Keratinocyte (primary cell): ENCODE measurements at regions not wholly inside any gene's neighbourhood (a gene's known extent, or its start where the extent isn't known, plus 50 kb on each side); places are given as distances from the start of the nearest gene placed in this dataset.

Experiments used
- DNase-seq: peaks from one replicate; pipeline ENCODE4 v3.0.0-alpha.2; 2011; ENCODE audit warnings: low read depth, missing footprints, low spot score
- FAIRE-seq: peaks from 2 replicates; lab custom pipeline; 2011; peaks lifted over from hg19 to GRCh38; lab: Jason Lieb, UNC
- H2AFZ ChIP-seq: 2 replicates; pipeline ENCODE4 v1.6.0; 2012; ENCODE audit warnings: low read length, control low read depth, inconsistent platforms; ENCODE audit not compliant: control insufficient read depth
- H3K27ac ChIP-seq: 2 replicates; pipeline ENCODE4 v1.5.1; 2011; ENCODE audit warnings: low read length; ENCODE audit not compliant: control insufficient read depth, insufficient read depth
- H3K27me3 ChIP-seq: 3 replicates; pipeline ENCODE4 v1.6.0; 2011; ENCODE audit warnings: low read length; ENCODE audit not compliant: control insufficient read depth, insufficient read depth; ENCODE audit errors: extremely low read depth
- H3K36me3 ChIP-seq, 2 experiments: 2 replicates in 1 of 2; 3 replicates in 1 of 2; pipeline ENCODE4 v1.5.1; 2011; ENCODE audit warnings: low read length in 2 of 2, mild to moderate bottlenecking in 1 of 2; ENCODE audit not compliant: control insufficient read depth in 2 of 2, insufficient read depth in 2 of 2; ENCODE audit errors: extremely low read depth in 1 of 2
- H3K4me1 ChIP-seq: 3 replicates; pipeline ENCODE4 v1.5.1; 2011; ENCODE audit warnings: low read length; ENCODE audit not compliant: control insufficient read depth, insufficient read depth; ENCODE audit errors: extremely low read depth
- H3K4me2 ChIP-seq: 3 replicates; pipeline ENCODE4 v1.6.0; 2011; ENCODE audit warnings: low read depth, low read length; ENCODE audit not compliant: control insufficient read depth, insufficient read depth; ENCODE audit errors: extremely low read depth
- H3K4me3 ChIP-seq, 3 experiments: fragments of 200-600 bp in 1 of 3; sonication (generic) in 1 of 3; 2 replicates in 2 of 3; 3 replicates in 1 of 3; pipeline ENCODE4 v1.5.1; 2011 to 2016; ENCODE audit warnings: low read length in 3 of 3, mild to moderate bottlenecking in 3 of 3, control low read depth in 2 of 3, inconsistent platforms in 1 of 3, low read depth in 1 of 3, mixed read lengths in 1 of 3, mixed run types in 1 of 3, moderate library complexity in 1 of 3; ENCODE audit not compliant: control insufficient read depth in 2 of 3, insufficient read depth in 2 of 3; ENCODE audit errors: extremely low read depth in 1 of 3
- H3K79me2 ChIP-seq: 2 replicates; pipeline ENCODE4 v1.6.0; 2012; ENCODE audit warnings: low read length; ENCODE audit not compliant: control insufficient read depth, insufficient read depth
- H3K9ac ChIP-seq: 3 replicates; pipeline ENCODE4 v1.6.0; 2011; ENCODE audit warnings: low read length; ENCODE audit not compliant: control insufficient read depth, insufficient read depth; ENCODE audit errors: extremely low read depth
- H3K9me1 ChIP-seq: 3 replicates; pipeline ENCODE4 v1.6.0; 2011; ENCODE audit warnings: low read length; ENCODE audit not compliant: control insufficient read depth, insufficient read depth; ENCODE audit errors: extremely low read depth
- H3K9me3 ChIP-seq: 2 replicates; pipeline ENCODE4 v1.5.1; 2012; ENCODE audit warnings: low read depth, low read length; ENCODE audit not compliant: control insufficient read depth
- H4K20me1 ChIP-seq: 3 replicates; pipeline ENCODE4 v1.6.0; 2011; ENCODE audit warnings: low read length; ENCODE audit not compliant: control insufficient read depth, insufficient read depth; ENCODE audit errors: extremely low read depth
- EZH2 ChIP-seq: IDR thresholded peaks from one replicate; pipeline ENCODE4 v1.6.1; 2012; ENCODE audit warnings: inconsistent platforms, mild to moderate bottlenecking, low read length, moderate library complexity
- dilution Hi-C: fragments of 300-500 bp; cut with MboI; formaldehyde crosslinking; loops from one replicate; pipeline ENCODE4 v1.7.0; 2020; ENCODE audit warnings: low sequenced_read_pairs; ENCODE audit not compliant: extremely low pct_ligation_motif_present
- TF ChIP-seq, protein P1 (sequence below), 3 experiments: IDR thresholded peaks in 1 of 3; conservative IDR thresholded peaks in 1 of 3; optimal IDR thresholded peaks in 1 of 3; 2 replicates in 2 of 3; 3 replicates in 1 of 3; pipeline versions ENCODE3 to v1.5.1; 2011; ENCODE audit warnings: low read length in 3 of 3, mild to moderate bottlenecking in 3 of 3, moderate library complexity in 2 of 3, control low read depth in 1 of 3, inconsistent platforms in 1 of 3; ENCODE audit not compliant: insufficient read depth in 2 of 3; ENCODE audit errors: extremely low read depth in 1 of 3

DNA sequence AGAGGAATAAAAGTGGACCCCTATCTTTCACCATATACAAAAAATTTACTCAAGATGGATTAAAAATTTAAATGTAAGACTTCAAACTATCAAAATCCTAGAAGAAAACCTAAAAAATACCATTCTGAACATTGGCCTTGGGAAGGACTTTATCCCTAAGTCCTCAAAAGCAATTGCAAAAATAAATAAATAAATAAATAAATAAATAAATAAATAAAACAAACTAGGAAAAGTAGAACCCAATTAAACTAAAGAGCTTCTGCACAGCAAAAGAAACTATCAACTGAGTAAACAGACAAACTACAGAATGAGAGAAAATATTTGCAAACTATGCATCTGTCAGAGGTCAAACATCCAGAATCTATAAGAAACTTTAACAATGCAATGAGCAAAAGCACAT, 874.9 kb upstream of the PCDH20 start:
- no peak for DNase-seq
- dilution Hi-C loops = no loop called here
- H3K4me2 ChIP-seq = no peak overlapping the region

DNA sequence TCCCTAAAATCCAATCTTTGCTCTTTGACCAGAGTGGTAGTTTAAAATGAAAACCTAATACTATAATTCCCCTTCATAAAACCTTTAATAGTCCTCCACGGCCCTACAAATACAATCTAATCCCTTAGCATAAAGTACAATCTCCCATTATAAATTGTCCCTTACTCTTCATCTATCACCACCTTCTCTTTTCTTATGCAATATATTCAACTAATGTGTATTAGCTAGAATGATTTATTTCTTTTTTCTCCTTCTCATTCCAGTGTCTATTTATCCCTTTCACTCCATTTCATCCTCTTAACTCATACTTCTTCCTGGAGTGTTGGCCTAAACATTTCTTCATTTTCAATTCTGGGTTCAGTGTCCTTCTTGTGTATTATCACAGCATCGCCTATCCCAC, 872.1 kb upstream of the PCDH20 start:
- TF ChIP-seq EZH2 = no peak
- TF ChIP-seq, protein P1, sequence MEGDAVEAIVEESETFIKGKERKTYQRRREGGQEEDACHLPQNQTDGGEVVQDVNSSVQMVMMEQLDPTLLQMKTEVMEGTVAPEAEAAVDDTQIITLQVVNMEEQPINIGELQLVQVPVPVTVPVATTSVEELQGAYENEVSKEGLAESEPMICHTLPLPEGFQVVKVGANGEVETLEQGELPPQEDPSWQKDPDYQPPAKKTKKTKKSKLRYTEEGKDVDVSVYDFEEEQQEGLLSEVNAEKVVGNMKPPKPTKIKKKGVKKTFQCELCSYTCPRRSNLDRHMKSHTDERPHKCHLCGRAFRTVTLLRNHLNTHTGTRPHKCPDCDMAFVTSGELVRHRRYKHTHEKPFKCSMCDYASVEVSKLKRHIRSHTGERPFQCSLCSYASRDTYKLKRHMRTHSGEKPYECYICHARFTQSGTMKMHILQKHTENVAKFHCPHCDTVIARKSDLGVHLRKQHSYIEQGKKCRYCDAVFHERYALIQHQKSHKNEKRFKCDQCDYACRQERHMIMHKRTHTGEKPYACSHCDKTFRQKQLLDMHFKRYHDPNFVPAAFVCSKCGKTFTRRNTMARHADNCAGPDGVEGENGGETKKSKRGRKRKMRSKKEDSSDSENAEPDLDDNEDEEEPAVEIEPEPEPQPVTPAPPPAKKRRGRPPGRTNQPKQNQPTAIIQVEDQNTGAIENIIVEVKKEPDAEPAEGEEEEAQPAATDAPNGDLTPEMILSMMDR (optimal IDR thresholded peaks at IDR 0.05 in 1 of 3, IDR thresholded peaks at IDR 0.05 in 1 of 3, conservative IDR thresholded peaks at IDR 0.05 in 1 of 3; ENCODE audit: extremely low read depth in 1 of 3, insufficient read depth in 2 of 3, low read length in 3 of 3) = no peak
- Histone ChIP-seq H3K27ac (no peak overlapping the region), H3K9me3 (no peaks in the 10 kb centered on the region), H4K20me1 (no peaks in the 10 kb centered on the region), H3K36me3 (no peaks in the 10 kb centered on the region), H3K9me1 (no peaks in the 10 kb centered on the region), H3K4me3 (no peak overlapping the region), H3K79me2 (no peaks in the 10 kb centered on the region), H3K9ac (no peak overlapping the region), H3K27me3 (no peaks in the 10 kb centered on the region), H3K4me1 (no peaks in the 10 kb centered on the region), H2AFZ (no peak overlapping the region), H3K4me2 (no peak overlapping the region)
- FAIRE-seq = no peak
- dilution Hi-C loops = no loop called here
- no peak for DNase-seq

More for the DNA sequence above, 874.9 kb upstream of the PCDH20 start:
- H3K36me3 ChIP-seq = no peaks in the 10 kb centered on the region
- H3K27ac ChIP-seq = no peak overlapping the region
- no peaks in the 10 kb centered on the region for H3K4me1 ChIP-seq
- no peaks in the 10 kb centered on the region for H3K27me3 ChIP-seq
- no peak overlapping the region for H3K9ac ChIP-seq
- no peak overlapping the region for H2AFZ ChIP-seq
- no peaks in the 10 kb centered on the region for H4K20me1 ChIP-seq
- no peak for TF ChIP-seq EZH2
- TF ChIP-seq, protein P1 (optimal IDR thresholded peaks at IDR 0.05 in 1 of 3, IDR thresholded peaks at IDR 0.05 in 1 of 3, conservative IDR thresholded peaks at IDR 0.05 in 1 of 3; ENCODE audit: extremely low read depth in 1 of 3, insufficient read depth in 2 of 3, low read length in 3 of 3) = no peak
- H3K9me3 ChIP-seq = no peaks in the 10 kb centered on the region
- no peak overlapping the region for H3K4me3 ChIP-seq
- FAIRE-seq = no peak
- H3K79me2 ChIP-seq = no peaks in the 10 kb centered on the region
- H3K9me1 ChIP-seq = no peaks in the 10 kb centered on the region
